Stomach (tissue), 8 donors: ENCODE measurements at regions not wholly inside any gene's neighbourhood (a gene's known extent, or its start where the extent isn't known, plus 50 kb on each side); places are given as distances from the start of the nearest gene placed in this dataset.

ENCODE experiments used
- DNase-seq, 2 donors: peaks; one replicate each; pipeline versions ENCODE4 v3.0.0 to v3.0.0-alpha.2; 2013 to 2019
- H3K27ac ChIP-seq, 5 donors: fragments of 200-600 bp in 4 of 5; sonication (generic) in 4 of 5; one replicate each; pipeline ENCODE4 v1.5.1; 2013 to 2019; ENCODE audit warnings: mild to moderate bottlenecking in 1 of 5, moderate library complexity in 1 of 5
- H3K27me3 ChIP-seq, 3 donors: fragments of 200-600 bp; sonication (generic); one replicate each; pipeline ENCODE4 v1.5.1; 2017 to 2019; ENCODE audit warnings: mixed run types in 1 of 3
- H3K36me3 ChIP-seq, 4 donors: fragments of 200-600 bp; sonication (generic); 1 replicate in 3 of 4; 2 replicates in 1 of 4; pipeline ENCODE4 v1.5.1; 2016 to 2019
- H3K4me1 ChIP-seq, 4 donors: fragments of 200-600 bp; sonication (generic); one replicate each; pipeline ENCODE4 v1.5.1; 2016 to 2019
- H3K4me3 ChIP-seq, 4 donors: fragments of 200-600 bp; sonication (generic) in 3 of 4; one replicate each; pipeline ENCODE4 v1.5.1; 2016 to 2019; ENCODE audit warnings: mild to moderate bottlenecking in 1 of 4
- H3K9me3 ChIP-seq, 4 donors: fragments of 200-600 bp; sonication (generic); one replicate each; pipeline ENCODE4 v1.5.1; 2016 to 2019
- EP300 ChIP-seq: sonication (generic); formaldehyde crosslinking; IDR thresholded peaks from one replicate; pipeline ENCODE4 v1.6.1; 2017; ENCODE audit warnings: antibody characterized with exemption
- POLR2A ChIP-seq, 4 donors: fragments of 450-650 bp; IDR thresholded peaks; one replicate each; pipeline ENCODE4 v1.6.1; 2016; ENCODE audit warnings: antibody characterized with exemption in 4 of 4, control low read depth in 2 of 4, mild to moderate bottlenecking in 1 of 4, moderate library complexity in 1 of 4
- POLR2AphosphoS5 ChIP-seq, 3 donors: sonication (generic); formaldehyde crosslinking; IDR thresholded peaks; one replicate each; pipeline ENCODE4 v1.6.1; 2016; ENCODE audit warnings: antibody characterized with exemption in 3 of 3
- WGBS, 5 donors: extraction: QIAGEN DNeasy Blood & Tissue Kit in 3 of 5; methylation state at CpG; one replicate each; pipeline versions ENCODE4 v1.1.5 to v1.1.7; 2013 to 2018; 5-methylcytosine and 5-hydroxymethylcytosine counted together
- intact Hi-C: fragments of 100-400 bp; cut with DNase I; formaldehyde crosslinking; loops from one replicate; pipeline ENCODE4 v1.15.1; 2023; ENCODE audit warnings: low total_unique reads
- TF ChIP-seq, protein P1 (sequence below), 7 experiments: fragments of 450-650 bp in 4 of 7; fragments of 200-600 bp in 3 of 7; sonication (generic) in 3 of 7; IDR thresholded peaks; one replicate each; pipeline ENCODE4 v1.5.1; 2016 to 2019; ENCODE audit warnings: antibody characterized with exemption in 7 of 7, control low read depth in 2 of 7, mild to moderate bottlenecking in 1 of 7
- donor health status: healthy with polysubstance abuse.
- donor health status: Bipolar disorder and iron deficiency.
- donor health status: healthy.

GRCh38 chr9:26722755-26723154 lies 169.8 kb downstream of the CAAP1 start:
- intact Hi-C loops, result no loop called here

GRCh38 chr9:26710008-26710407 lies 182.6 kb downstream of the CAAP1 start:
- H3K27ac ChIP-seq, result no peak overlapping the region
- TF ChIP-seq EP300 (no peak), POLR2AphosphoS5 (IDR thresholded peaks at IDR 0.05) (no peak), POLR2A (IDR thresholded peaks at IDR 0.05) (no peak)
- TF ChIP-seq, protein P1, sequence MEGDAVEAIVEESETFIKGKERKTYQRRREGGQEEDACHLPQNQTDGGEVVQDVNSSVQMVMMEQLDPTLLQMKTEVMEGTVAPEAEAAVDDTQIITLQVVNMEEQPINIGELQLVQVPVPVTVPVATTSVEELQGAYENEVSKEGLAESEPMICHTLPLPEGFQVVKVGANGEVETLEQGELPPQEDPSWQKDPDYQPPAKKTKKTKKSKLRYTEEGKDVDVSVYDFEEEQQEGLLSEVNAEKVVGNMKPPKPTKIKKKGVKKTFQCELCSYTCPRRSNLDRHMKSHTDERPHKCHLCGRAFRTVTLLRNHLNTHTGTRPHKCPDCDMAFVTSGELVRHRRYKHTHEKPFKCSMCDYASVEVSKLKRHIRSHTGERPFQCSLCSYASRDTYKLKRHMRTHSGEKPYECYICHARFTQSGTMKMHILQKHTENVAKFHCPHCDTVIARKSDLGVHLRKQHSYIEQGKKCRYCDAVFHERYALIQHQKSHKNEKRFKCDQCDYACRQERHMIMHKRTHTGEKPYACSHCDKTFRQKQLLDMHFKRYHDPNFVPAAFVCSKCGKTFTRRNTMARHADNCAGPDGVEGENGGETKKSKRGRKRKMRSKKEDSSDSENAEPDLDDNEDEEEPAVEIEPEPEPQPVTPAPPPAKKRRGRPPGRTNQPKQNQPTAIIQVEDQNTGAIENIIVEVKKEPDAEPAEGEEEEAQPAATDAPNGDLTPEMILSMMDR (IDR thresholded peaks at IDR 0.05), result no peak
- no peak overlapping the region for H3K4me3 ChIP-seq
- DNase-seq, result no peak
- WGBS, 5 donors, result 72 to 84% (median 75%) methylated on average over 3 of the region's 3 CpGs
- no peaks in the 10 kb centered on the region for H3K9me3 ChIP-seq
- peaks cover 0 to 4% (median 0%) of the 10 kb centered on the region in 3 donors for H3K27me3 ChIP-seq
- intact Hi-C loops, result no loop called here
- no peaks in the 10 kb centered on the region for H3K36me3 ChIP-seq
- H3K4me1 ChIP-seq, result no peaks in the 10 kb centered on the region

More at GRCh38 chr9:26722755-26723154, 169.8 kb downstream of the CAAP1 start:
- DNase-seq, result no peak
- H3K4me3 ChIP-seq, result no peak overlapping the region
- 41 to 53% (median 44%) methylated on average over 6 of the region's 6 CpGs for WGBS, 5 donors
- TF ChIP-seq POLR2AphosphoS5 (IDR thresholded peaks at IDR 0.05) (no peak), EP300 (no peak), POLR2A (IDR thresholded peaks at IDR 0.05) (no peak)
- TF ChIP-seq, protein P1 (IDR thresholded peaks at IDR 0.05), result no peak
- H3K27me3 ChIP-seq, result peaks cover 0 to 9% (median 5%) of the 10 kb centered on the region in 3 donors
- no peak overlapping the region for H3K27ac ChIP-seq
- H3K36me3 ChIP-seq, result no peaks in the 10 kb centered on the region
- H3K4me1 ChIP-seq, result peaks cover 0 to 6% (median 0%) of the 10 kb centered on the region in 4 donors
- H3K9me3 ChIP-seq, result no peaks in the 10 kb centered on the region

DNA sequence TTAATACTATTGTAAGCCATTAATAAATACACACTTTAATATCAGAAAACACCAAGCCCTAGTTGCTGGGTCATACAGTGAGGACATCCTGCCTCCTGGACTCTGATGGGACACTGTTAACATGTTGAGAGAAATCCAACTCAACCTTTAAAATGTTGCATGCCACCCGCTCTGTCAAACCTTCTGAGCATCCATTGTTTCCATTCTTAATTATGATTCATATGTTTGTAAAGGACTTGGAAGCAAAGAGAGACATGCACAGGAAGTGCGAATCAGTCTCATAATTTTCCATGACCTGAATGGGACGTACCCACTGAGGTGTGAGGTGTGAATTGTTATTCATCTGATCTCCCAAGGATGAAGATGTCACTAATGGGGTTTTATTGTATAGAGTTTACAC lies 186.4 kb downstream of the CAAP1 start:
- H3K4me3 ChIP-seq, result no peak overlapping the region
- 64 to 84% (median 76%) methylated on average over 3 of the region's 3 CpGs for WGBS, 5 donors
- TF ChIP-seq EP300, result no peak
- TF ChIP-seq, protein P1 (IDR thresholded peaks at IDR 0.05), result no peak
- no peak for TF ChIP-seq POLR2AphosphoS5 (IDR thresholded peaks at IDR 0.05)
- TF ChIP-seq POLR2A (IDR thresholded peaks at IDR 0.05), result no peak
- no peaks in the 10 kb centered on the region for H3K9me3 ChIP-seq
- H3K27ac ChIP-seq, result no peak overlapping the region
- intact Hi-C loops, result no loop called here
- no peak for DNase-seq
- H3K4me1 ChIP-seq, result no peaks in the 10 kb centered on the region
- H3K36me3 ChIP-seq, result no peaks in the 10 kb centered on the region
- peaks cover 0 to 2% (median 0%) of the 10 kb centered on the region in 3 donors for H3K27me3 ChIP-seq

- intact Hi-C loops, result no loop called here
- WGBS, 5 donors, result 65 to 84% (median 77%) methylated on average over 1 of the region's 1 CpG
- H3K9me3 ChIP-seq, result peaks cover 0 to 16% (median 6%) of the 10 kb centered on the region in 4 donors
- no peak overlapping the region for H3K4me3 ChIP-seq
- H3K4me1 ChIP-seq, result no peaks in the 10 kb centered on the region
- H3K27ac ChIP-seq, result no peak overlapping the region
- H3K36me3 ChIP-seq, result no peaks in the 10 kb centered on the region
- no peaks in the 10 kb centered on the region for H3K27me3 ChIP-seq
- TF ChIP-seq POLR2A (IDR thresholded peaks at IDR 0.05), result no peak
- DNase-seq, result no peak
These were observed 197.3 kb downstream of the CAAP1 start for GRCh38 chr9:26695298-26695622.

DNA sequence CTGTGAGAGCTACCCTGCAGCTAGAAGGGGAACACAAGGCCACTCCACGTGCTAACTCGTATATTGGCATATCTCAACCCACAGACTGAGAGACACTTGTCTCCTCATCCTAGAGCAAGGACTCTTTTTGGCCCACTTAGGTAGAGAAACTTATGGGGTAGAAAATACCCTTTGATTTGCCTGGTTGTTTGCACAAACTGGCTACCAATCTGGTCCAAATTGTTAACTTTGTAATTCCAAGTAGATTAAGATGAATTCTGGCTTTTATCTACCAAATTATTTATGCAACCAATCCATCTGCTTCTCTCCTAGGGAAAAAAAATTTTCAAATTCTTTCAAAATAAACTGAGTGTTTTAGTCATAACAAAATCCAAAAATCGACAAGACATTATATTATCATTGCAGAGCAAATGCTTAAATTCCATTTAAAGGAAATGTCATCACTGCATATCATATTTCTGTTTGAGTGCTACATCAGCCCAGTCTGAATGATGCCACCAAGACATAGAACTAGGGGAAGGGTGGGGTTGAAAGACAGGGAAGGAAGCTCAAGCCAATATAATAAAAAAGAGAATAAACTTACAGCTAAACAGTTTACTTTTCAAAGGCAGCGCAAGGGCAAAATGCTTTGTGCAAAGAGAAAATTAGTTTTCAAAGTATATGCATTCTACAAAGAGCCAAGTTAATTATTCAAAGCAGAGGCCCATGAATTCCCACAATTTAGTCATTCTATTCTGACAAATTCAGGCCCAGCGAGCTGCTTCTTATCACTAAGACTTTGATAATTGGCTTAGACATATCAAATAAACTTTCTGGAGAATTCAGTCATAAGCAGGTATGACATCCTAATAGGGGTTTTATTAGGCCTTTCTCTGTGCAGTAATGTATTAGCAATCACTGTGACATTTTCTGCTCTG lies 198.0 kb downstream of the CAAP1 start:
- TF ChIP-seq, protein P1 (IDR thresholded peaks at IDR 0.05), result no peak
- TF ChIP-seq POLR2A (IDR thresholded peaks at IDR 0.05) (no peak), POLR2AphosphoS5 (IDR thresholded peaks at IDR 0.05) (no peak), EP300 (no peak)
- Histone ChIP-seq H3K36me3 (no peaks in the 10 kb centered on the region), H3K4me3 (no peak overlapping the region), H3K4me1 (no peaks in the 10 kb centered on the region), H3K9me3 (peaks cover 0 to 16% (median 6%) of the 10 kb centered on the region in 4 donors), H3K27me3 (no peaks in the 10 kb centered on the region), H3K27ac (no peak overlapping the region)
- no peak for DNase-seq
- intact Hi-C loops, result no loop called here
- 63 to 67% (median 66%) methylated on average over 5 of the region's 5 CpGs for WGBS, 5 donors
